Neural cell (in vitro differentiated cells): ENCODE measurements at regions not wholly inside any gene's neighbourhood (a gene's known extent, or its start where the extent isn't known, plus 50 kb on each side); places are given as distances from the start of the nearest gene placed in this dataset.

ENCODE experiments used
- CTCF ChIP-seq: fragments of 450-650 bp; IDR thresholded peaks from 2 replicates; pipeline ENCODE4 v1.5.1; 2014; ENCODE audit warnings: antibody characterized with exemption, mild to moderate bottlenecking, moderate library complexity; ENCODE audit not compliant: poor library complexity, severe bottlenecking
- EP300 ChIP-seq: fragments of 450-650 bp; conservative IDR thresholded peaks from 2 replicates; pipeline ENCODE4 v1.6.1; 2014; ENCODE audit warnings: antibody characterized with exemption, mild to moderate bottlenecking, moderate library complexity; ENCODE audit not compliant: poor library complexity, severe bottlenecking
- EZH2 ChIP-seq: fragments of 200-600, 300-800 bp; shearing (Covaris generic), sonication (generic); IDR thresholded peaks from 2 replicates; pipeline ENCODE4 v1.6.1; 2014; ENCODE audit warnings: antibody characterized with exemption, low read length, borderline replicate concordance, mild to moderate bottlenecking; ENCODE audit not compliant: insufficient read depth, poor library complexity, severe bottlenecking
- RAD21 ChIP-seq: fragments of 450-650 bp; conservative IDR thresholded peaks from 2 replicates; pipeline ENCODE4 v1.6.1; 2014; ENCODE audit warnings: antibody characterized with exemption, mild to moderate bottlenecking, moderate library complexity
- SMC3 ChIP-seq: fragments of 450-650 bp; conservative IDR thresholded peaks from 2 replicates; pipeline ENCODE4 v1.6.1; 2014; ENCODE audit warnings: antibody characterized with exemption, mild to moderate bottlenecking, moderate library complexity; ENCODE audit not compliant: poor library complexity
- TF ChIP-seq, protein P1 (sequence below): IDR thresholded peaks from 2 replicates; pipeline ENCODE4 v1.6.1; 2012; ENCODE audit warnings: borderline replicate concordance

DNA sequence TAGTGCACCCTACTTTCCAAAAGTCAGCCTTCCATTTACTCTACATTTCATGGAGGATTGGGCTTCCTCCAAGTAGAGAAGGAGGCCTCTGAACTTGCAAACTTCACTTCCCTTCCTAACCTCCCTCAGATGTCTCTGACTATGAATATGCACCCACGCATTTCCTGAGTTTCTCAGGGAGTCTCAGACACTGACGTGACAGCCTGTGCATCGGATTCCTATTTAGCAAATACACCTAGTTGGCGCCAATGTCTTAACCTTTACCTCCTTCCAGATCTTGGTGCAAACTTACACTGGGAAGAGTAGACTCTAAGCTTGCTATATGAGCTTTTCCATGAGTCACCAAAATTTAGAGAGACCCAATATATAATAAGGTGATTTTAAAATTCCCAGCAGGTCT is 920.1 kb upstream of the AUTS2 start:
- TF ChIP-seq CTCF (no peak), EZH2 (no peak), RAD21 (no peak), EP300 (no peak), SMC3 (no peak)
- TF ChIP-seq, protein P1, sequence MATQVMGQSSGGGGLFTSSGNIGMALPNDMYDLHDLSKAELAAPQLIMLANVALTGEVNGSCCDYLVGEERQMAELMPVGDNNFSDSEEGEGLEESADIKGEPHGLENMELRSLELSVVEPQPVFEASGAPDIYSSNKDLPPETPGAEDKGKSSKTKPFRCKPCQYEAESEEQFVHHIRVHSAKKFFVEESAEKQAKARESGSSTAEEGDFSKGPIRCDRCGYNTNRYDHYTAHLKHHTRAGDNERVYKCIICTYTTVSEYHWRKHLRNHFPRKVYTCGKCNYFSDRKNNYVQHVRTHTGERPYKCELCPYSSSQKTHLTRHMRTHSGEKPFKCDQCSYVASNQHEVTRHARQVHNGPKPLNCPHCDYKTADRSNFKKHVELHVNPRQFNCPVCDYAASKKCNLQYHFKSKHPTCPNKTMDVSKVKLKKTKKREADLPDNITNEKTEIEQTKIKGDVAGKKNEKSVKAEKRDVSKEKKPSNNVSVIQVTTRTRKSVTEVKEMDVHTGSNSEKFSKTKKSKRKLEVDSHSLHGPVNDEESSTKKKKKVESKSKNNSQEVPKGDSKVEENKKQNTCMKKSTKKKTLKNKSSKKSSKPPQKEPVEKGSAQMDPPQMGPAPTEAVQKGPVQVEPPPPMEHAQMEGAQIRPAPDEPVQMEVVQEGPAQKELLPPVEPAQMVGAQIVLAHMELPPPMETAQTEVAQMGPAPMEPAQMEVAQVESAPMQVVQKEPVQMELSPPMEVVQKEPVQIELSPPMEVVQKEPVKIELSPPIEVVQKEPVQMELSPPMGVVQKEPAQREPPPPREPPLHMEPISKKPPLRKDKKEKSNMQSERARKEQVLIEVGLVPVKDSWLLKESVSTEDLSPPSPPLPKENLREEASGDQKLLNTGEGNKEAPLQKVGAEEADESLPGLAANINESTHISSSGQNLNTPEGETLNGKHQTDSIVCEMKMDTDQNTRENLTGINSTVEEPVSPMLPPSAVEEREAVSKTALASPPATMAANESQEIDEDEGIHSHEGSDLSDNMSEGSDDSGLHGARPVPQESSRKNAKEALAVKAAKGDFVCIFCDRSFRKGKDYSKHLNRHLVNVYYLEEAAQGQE: no peak
